ENCODE measurements at regions not wholly inside any gene's neighbourhood (a gene's known extent, or its start where the extent isn't known, plus 50 kb on each side); places are given as distances from the start of the nearest gene placed in this dataset.
A peak's percentile ranks its signal among the peaks of the same experiment; 100 is the strongest.

GRCh38 chr3:27644941-27645340, 77.2 kb downstream of the EOMES start:
- no peak for TF ChIP-seq POLR2A (IDR thresholded peaks at IDR 0.05)
- TF ChIP-seq CTCF (IDR thresholded peaks at IDR 0.05), result no peak
- Histone ChIP-seq H3K9me3 (no peaks in the 10 kb centered on the region), H3K4me1 (peaks cover 0 to 14% (median 0%) of the 10 kb centered on the region in 4 donors), H3K27me3 (no peaks in the 10 kb centered on the region), H3K27ac (no peak overlapping the region), H3K4me3 (no peak overlapping the region), H3K36me3 (no peaks in the 10 kb centered on the region)
- DNase-seq, result no peak

- DNase-seq, result no peak
- no peaks in the 10 kb centered on the region for H3K36me3 ChIP-seq
- H3K4me1 ChIP-seq, result peaks cover 0 to 22% (median 0%) of the 10 kb centered on the region in 4 donors
- TF ChIP-seq POLR2A (IDR thresholded peaks at IDR 0.05), result no peak
- no peak for TF ChIP-seq CTCF (IDR thresholded peaks at IDR 0.05)
- H3K9me3 ChIP-seq, result no peaks in the 10 kb centered on the region
- no peaks in the 10 kb centered on the region for H3K27me3 ChIP-seq
- peak overlapping the region in 3 of 4 donors; percentile 23 to 92 (median 85) for H3K27ac ChIP-seq
- no peak overlapping the region for H3K4me3 ChIP-seq
Measured at GRCh38 chr3:27643355-27643754, 78.8 kb downstream of the EOMES start.

GRCh38 chr3:27642796-27643195, 79.3 kb downstream of the EOMES start:
- H3K4me3 ChIP-seq, result no peak overlapping the region
- H3K4me1 ChIP-seq, result peaks cover 0 to 22% (median 0%) of the 10 kb centered on the region in 4 donors
- peak overlapping the region in 3 of 4 donors; percentile 23 to 92 (median 85) for H3K27ac ChIP-seq
- no peaks in the 10 kb centered on the region for H3K36me3 ChIP-seq
- H3K9me3 ChIP-seq, result no peaks in the 10 kb centered on the region
- no peak for TF ChIP-seq CTCF (IDR thresholded peaks at IDR 0.05)
- TF ChIP-seq POLR2A (IDR thresholded peaks at IDR 0.05), result no peak
- no peak for DNase-seq
- H3K27me3 ChIP-seq, result no peaks in the 10 kb centered on the region

- Histone ChIP-seq H3K27me3 (no peaks in the 10 kb centered on the region), H3K9me3 (no peaks in the 10 kb centered on the region), H3K27ac (peak overlapping the region in 3 of 4 donors; percentile 56 to 92 (median 85)), H3K36me3 (no peaks in the 10 kb centered on the region), H3K4me1 (peaks cover 0 to 22% (median 0%) of the 10 kb centered on the region in 4 donors), H3K4me3 (peak overlapping the region in 1 of 4 donors; percentile 23)
- DNase-seq, result peak in 2 of 3 donors; percentile 78 to 79
- no peak for TF ChIP-seq CTCF (IDR thresholded peaks at IDR 0.05)
- peak in 1 of 2 donors; percentile 16 for TF ChIP-seq POLR2A (IDR thresholded peaks at IDR 0.05)
Measured at GRCh38 chr3:27641888-27642601, 80.1 kb downstream of the EOMES start.

GRCh38 chr3:27641271-27641800, 80.8 kb downstream of the EOMES start:
- no peaks in the 10 kb centered on the region for H3K36me3 ChIP-seq

More at GRCh38 chr3:27641271-27641800, 80.8 kb downstream of the EOMES start:
- Histone ChIP-seq H3K27ac (peak overlapping the region in 3 of 4 donors; percentile 56 to 92 (median 85)), H3K4me1 (peaks cover 0 to 22% (median 0%) of the 10 kb centered on the region in 4 donors), H3K27me3 (no peaks in the 10 kb centered on the region), H3K9me3 (no peaks in the 10 kb centered on the region), H3K4me3 (no peak overlapping the region)
- DNase-seq, result peak in 1 of 3 donors; percentile 63
- TF ChIP-seq CTCF (IDR thresholded peaks at IDR 0.05) (no peak), POLR2A (IDR thresholded peaks at IDR 0.05) (no peak)

Data from Peyer's patch (tissue), 4 donors.